Caco-2 (cell line): ENCODE measurements at regions not wholly inside any gene's neighbourhood (a gene's known extent, or its start where the extent isn't known, plus 50 kb on each side); places are given as distances from the start of the nearest gene placed in this dataset.

Experiments
- BruUV-seq: library from RNA; stranded (reverse); fragments of 400-500 nt; replicated peaks from 2 replicates; lab custom pipeline; 2021; lab: Mats Ljungman, UMichigan
- CTCF ChIA-PET: fragments of 300-600 bp; sonication (Branson Sonifier 250); formaldehyde crosslinking; loops from one replicate; lab custom pipeline; 2022; ENCODE audit warnings: antibody characterized with exemption; lab: Charles Lee
- POLR2A ChIA-PET: fragments of 300-600 bp; sonication (Branson Sonifier 250); formaldehyde crosslinking; loops from one replicate; lab custom pipeline; 2022; ENCODE audit warnings: antibody characterized with exemption; lab: Charles Lee
- DNase-seq, 2 experiments: peaks; one replicate each; pipeline versions ENCODE4 v3.0.0 to v3.0.0-alpha.2; 2020 to 2022
- H3K27me3 ChIP-seq: replicated peaks from 2 replicates; pipeline ENCODE4 v1.6.0; 2011; ENCODE audit warnings: low read length; ENCODE audit not compliant: control insufficient read depth, insufficient read depth
- H3K36me3 ChIP-seq: 2 replicates; pipeline ENCODE4 v1.5.1; 2011; ENCODE audit warnings: low read length; ENCODE audit not compliant: control insufficient read depth, insufficient read depth
- H3K4me1 ChIP-seq: fragments of 250-450 bp; sonication (Bioruptor Pico); 2 replicates; pipeline ENCODE4 v1.5.1; 2020; ENCODE audit warnings: mild to moderate bottlenecking
- H3K4me3 ChIP-seq: 2 replicates; pipeline ENCODE4 v1.5.1; 2011; ENCODE audit warnings: low read depth, mild to moderate bottlenecking, control low read depth, low read length
- H3K9me3 ChIP-seq: fragments of 250-450 bp; sonication (Bioruptor Pico); 2 replicates; pipeline ENCODE4 v1.5.1; 2020; ENCODE audit warnings: mild to moderate bottlenecking, moderate library complexity
- H3K27ac Mint-ChIP-seq: one replicate; pipeline ENCODE4 v1.8.0; 2022; ENCODE audit warnings: mixed read lengths; ENCODE audit not compliant: unreplicated experiment
- H3K27me3 Mint-ChIP-seq: one replicate; pipeline ENCODE4 v1.8.0; 2022; ENCODE audit warnings: mixed read lengths; ENCODE audit not compliant: insufficient read depth, unreplicated experiment
- H3K36me3 Mint-ChIP-seq: one replicate; pipeline ENCODE4 v1.8.0; 2022; ENCODE audit warnings: mild to moderate bottlenecking, mixed read lengths; ENCODE audit not compliant: insufficient read depth, unreplicated experiment
- H3K4me1 Mint-ChIP-seq: one replicate; pipeline ENCODE4 v1.8.0; 2022; ENCODE audit warnings: low read depth, mixed read lengths; ENCODE audit not compliant: unreplicated experiment
- H3K4me3 Mint-ChIP-seq: one replicate; pipeline ENCODE4 v1.8.0; 2022; ENCODE audit warnings: mild to moderate bottlenecking, moderate library complexity, mixed read lengths; ENCODE audit not compliant: unreplicated experiment
- H3K9me3 Mint-ChIP-seq: one replicate; pipeline ENCODE4 v1.8.0; 2022; ENCODE audit warnings: mixed read lengths; ENCODE audit not compliant: unreplicated experiment
- CTCF ChIP-seq, 2 experiments: fragments of 200-600 bp in 1 of 2; IDR thresholded peaks; 1 replicate in 1 of 2; 2 replicates in 1 of 2; pipeline versions ENCODE4 v1.5.1 to v1.8.0; 2011 to 2022; ENCODE audit warnings: antibody characterized with exemption in 1 of 2, control low read depth in 1 of 2, inconsistent platforms in 1 of 2, low read depth in 1 of 2, low read length in 1 of 2, mild to moderate bottlenecking in 1 of 2, moderate library complexity in 1 of 2; ENCODE audit not compliant: insufficient read depth in 1 of 2, severe bottlenecking in 1 of 2, unreplicated experiment in 1 of 2
- intact Hi-C: fragments of 100-400 bp; cut with micrococcal nuclease; formaldehyde crosslinking; loops from one replicate; pipeline ENCODE4 v1.10.0; 2022; ENCODE audit not compliant: unreplicated experiment

GRCh38 chr12:115466076-115466475 lies 782.1 kb upstream of the TBX3 start:
- BruUV-seq = no TSS peak
- intact Hi-C loops = no loop called here

GRCh38 chr12:115464661-115465060 lies 780.7 kb upstream of the TBX3 start:
- H3K27me3 Mint-ChIP-seq = no peaks in the 10 kb centered on the region
- Histone ChIP-seq H3K36me3 (no peaks in the 10 kb centered on the region), H3K4me3 (no peak overlapping the region), H3K27me3 (no peaks in the 10 kb centered on the region), H3K4me1 (no peaks in the 10 kb centered on the region), H3K9me3 (peaks cover 6% of the 10 kb centered on the region; the same call in 1 of the 2 replicates)
- peaks cover 9% of the 10 kb centered on the region for H3K4me1 Mint-ChIP-seq
- TF ChIP-seq CTCF (IDR thresholded peaks at IDR 0.05; ENCODE audit: insufficient read depth in 1 of 2, low read depth in 1 of 2, low read length in 1 of 2, severe bottlenecking in 1 of 2, unreplicated experiment in 1 of 2) = no peak
- CTCF ChIA-PET = no interaction called here
- POLR2A ChIA-PET = no interaction called here
- no peaks in the 10 kb centered on the region for H3K36me3 Mint-ChIP-seq
- H3K27ac Mint-ChIP-seq = no peak overlapping the region
- H3K4me3 Mint-ChIP-seq = no peak overlapping the region
- no TSS peak for BruUV-seq
- intact Hi-C loops = no loop called here
- H3K9me3 Mint-ChIP-seq = no peaks in the 10 kb centered on the region
- DNase-seq = no peak

More at GRCh38 chr12:115466076-115466475, 782.1 kb upstream of the TBX3 start:
- Histone ChIP-seq H3K27me3 (no peaks in the 10 kb centered on the region), H3K4me3 (no peak overlapping the region), H3K36me3 (no peaks in the 10 kb centered on the region), H3K9me3 (0 out of 2 replicates have a peak, but pooled peaks cover 3% of the 10 kb centered on the region), H3K4me1 (peaks cover 9% of the 10 kb centered on the region; the same call in 1 of the 2 replicates)
- no peaks in the 10 kb centered on the region for H3K27me3 Mint-ChIP-seq
- ChIA-PET POLR2A (no interaction called here), CTCF (interaction anchor here (0.6 kb wide), 1 partner anchor 103 kb away, joined by 5 read pairs; no protein-coding TSS in a partner anchor)
- H3K4me1 Mint-ChIP-seq = peaks cover 9% of the 10 kb centered on the region
- DNase-seq = no peak
- no peaks in the 10 kb centered on the region for H3K9me3 Mint-ChIP-seq
- no peak for TF ChIP-seq CTCF (IDR thresholded peaks at IDR 0.05; ENCODE audit: insufficient read depth in 1 of 2, low read depth in 1 of 2, low read length in 1 of 2, severe bottlenecking in 1 of 2, unreplicated experiment in 1 of 2)
- no peak overlapping the region for H3K27ac Mint-ChIP-seq
- H3K4me3 Mint-ChIP-seq = no peak overlapping the region
- no peaks in the 10 kb centered on the region for H3K36me3 Mint-ChIP-seq

GRCh38 chr12:115464111-115464581 lies 780.2 kb upstream of the TBX3 start:
- no peaks in the 10 kb centered on the region for H3K4me1 ChIP-seq
- H3K36me3 Mint-ChIP-seq = no peaks in the 10 kb centered on the region
- no peaks in the 10 kb centered on the region for H3K9me3 Mint-ChIP-seq
- H3K36me3 ChIP-seq = no peaks in the 10 kb centered on the region
- H3K4me3 Mint-ChIP-seq = no peak overlapping the region
- H3K4me1 Mint-ChIP-seq = peaks cover 9% of the 10 kb centered on the region
- no peaks in the 10 kb centered on the region for H3K27me3 ChIP-seq
- no peak overlapping the region for H3K27ac Mint-ChIP-seq
- intact Hi-C loops = no loop called here
- DNase-seq = no peak
- no peak overlapping the region for H3K4me3 ChIP-seq
- no TSS peak for BruUV-seq
- H3K27me3 Mint-ChIP-seq = no peaks in the 10 kb centered on the region
- peaks cover 6% of the 10 kb centered on the region; the same call in 1 of the 2 replicates for H3K9me3 ChIP-seq
- CTCF ChIA-PET = no interaction called here
- POLR2A ChIA-PET = no interaction called here
- no peak for TF ChIP-seq CTCF (IDR thresholded peaks at IDR 0.05; ENCODE audit: insufficient read depth in 1 of 2, low read depth in 1 of 2, low read length in 1 of 2, severe bottlenecking in 1 of 2, unreplicated experiment in 1 of 2)
